HCT116 (cell line): ENCODE measurements at regions not wholly inside any gene's neighbourhood (a gene's known extent, or its start where the extent isn't known, plus 50 kb on each side); places are given as distances from the start of the nearest gene placed in this dataset.

Source experiments
- CEBPB ChIP-seq: IDR thresholded peaks from 2 replicates; pipeline ENCODE4 v1.6.1; 2012; ENCODE audit warnings: low read depth
- EZH2 ChIP-seq: fragments of 200-600 bp; sonication (generic); IDR thresholded peaks from 2 replicates; pipeline ENCODE4 v1.6.1; 2017; ENCODE audit warnings: antibody characterized with exemption, mixed run types
- EZH2phosphoT487 ChIP-seq: fragments of 200-600 bp; IDR thresholded peaks from 2 replicates; pipeline ENCODE4 v1.6.1; 2018; ENCODE audit warnings: antibody characterized with exemption, borderline replicate concordance
- POLR2A ChIP-seq: IDR thresholded peaks from 2 replicates; pipeline ENCODE4 v1.7.0; 2011; ENCODE audit warnings: borderline replicate concordance; ENCODE audit not compliant: insufficient read depth, insufficient read length; ENCODE audit errors: extremely low read depth
- POLR2AphosphoS5 ChIP-seq: IDR thresholded peaks from 2 replicates; pipeline ENCODE4 v1.6.1; 2011; ENCODE audit warnings: mild to moderate bottlenecking, low read depth, low read length, moderate library complexity
- SIN3A ChIP-seq: IDR thresholded peaks from 2 replicates; pipeline ENCODE4 v1.6.1; 2012; ENCODE audit warnings: low read depth
- TF ChIP-seq, protein P1 (sequence below), 3 experiments: fragments of 200-600 bp in 1 of 3; sonication (generic) in 1 of 3; IDR thresholded peaks in 2 of 3; conservative IDR thresholded peaks in 1 of 3; 2 replicates each; pipeline ENCODE4 v1.5.1; 2012 to 2017; ENCODE audit warnings: low read depth in 2 of 3, low read length in 2 of 3, antibody characterized with exemption in 1 of 3, borderline replicate concordance in 1 of 3, control low read depth in 1 of 3, mild to moderate bottlenecking in 1 of 3, mixed read lengths in 1 of 3, mixed run types in 1 of 3, moderate library complexity in 1 of 3; ENCODE audit not compliant: insufficient read depth in 1 of 3
- TF ChIP-seq, protein P2 (sequence below): IDR thresholded peaks from 2 replicates; pipeline ENCODE4 v1.6.1; 2012
- TF ChIP-seq, protein P3 (sequence below): IDR thresholded peaks from 2 replicates; pipeline ENCODE4 v1.6.1; 2011; ENCODE audit warnings: mild to moderate bottlenecking, low read length, moderate library complexity; ENCODE audit not compliant: insufficient replicate concordance; ENCODE audit errors: extremely low read depth

DNA sequence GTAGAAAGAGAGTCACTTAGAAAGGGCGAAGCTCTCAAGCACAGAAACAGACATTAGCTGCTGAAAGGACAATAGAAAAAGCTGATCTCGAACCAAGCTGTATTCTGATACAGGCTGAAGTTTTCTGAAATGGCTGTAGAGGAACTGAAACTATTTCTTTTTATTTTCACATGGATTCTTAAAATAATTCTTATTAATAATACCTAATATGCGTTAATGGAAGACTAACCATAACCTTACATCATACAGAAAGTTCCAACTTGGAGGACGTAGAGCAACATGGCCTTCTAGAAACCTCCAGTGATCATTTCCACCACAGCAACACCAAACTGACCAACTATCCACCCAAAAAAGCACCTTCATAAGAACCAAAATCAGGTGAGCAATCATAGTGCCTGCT is 52.8 kb upstream of the ACADM start:
- TF ChIP-seq, protein P1, sequence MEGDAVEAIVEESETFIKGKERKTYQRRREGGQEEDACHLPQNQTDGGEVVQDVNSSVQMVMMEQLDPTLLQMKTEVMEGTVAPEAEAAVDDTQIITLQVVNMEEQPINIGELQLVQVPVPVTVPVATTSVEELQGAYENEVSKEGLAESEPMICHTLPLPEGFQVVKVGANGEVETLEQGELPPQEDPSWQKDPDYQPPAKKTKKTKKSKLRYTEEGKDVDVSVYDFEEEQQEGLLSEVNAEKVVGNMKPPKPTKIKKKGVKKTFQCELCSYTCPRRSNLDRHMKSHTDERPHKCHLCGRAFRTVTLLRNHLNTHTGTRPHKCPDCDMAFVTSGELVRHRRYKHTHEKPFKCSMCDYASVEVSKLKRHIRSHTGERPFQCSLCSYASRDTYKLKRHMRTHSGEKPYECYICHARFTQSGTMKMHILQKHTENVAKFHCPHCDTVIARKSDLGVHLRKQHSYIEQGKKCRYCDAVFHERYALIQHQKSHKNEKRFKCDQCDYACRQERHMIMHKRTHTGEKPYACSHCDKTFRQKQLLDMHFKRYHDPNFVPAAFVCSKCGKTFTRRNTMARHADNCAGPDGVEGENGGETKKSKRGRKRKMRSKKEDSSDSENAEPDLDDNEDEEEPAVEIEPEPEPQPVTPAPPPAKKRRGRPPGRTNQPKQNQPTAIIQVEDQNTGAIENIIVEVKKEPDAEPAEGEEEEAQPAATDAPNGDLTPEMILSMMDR (IDR thresholded peaks at IDR 0.05 in 2 of 3, conservative IDR thresholded peaks at IDR 0.05 in 1 of 3; ENCODE audit: borderline replicate concordance in 1 of 3, insufficient read depth in 1 of 3, low read depth in 2 of 3, low read length in 2 of 3): no peak
- TF ChIP-seq SIN3A (no peak), POLR2A (no peak), EZH2phosphoT487 (no peak), CEBPB (no peak), EZH2 (no peak), POLR2AphosphoS5 (no peak)
- TF ChIP-seq, protein P2, sequence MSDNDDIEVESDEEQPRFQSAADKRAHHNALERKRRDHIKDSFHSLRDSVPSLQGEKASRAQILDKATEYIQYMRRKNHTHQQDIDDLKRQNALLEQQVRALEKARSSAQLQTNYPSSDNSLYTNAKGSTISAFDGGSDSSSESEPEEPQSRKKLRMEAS: no peak
- TF ChIP-seq, protein P3, sequence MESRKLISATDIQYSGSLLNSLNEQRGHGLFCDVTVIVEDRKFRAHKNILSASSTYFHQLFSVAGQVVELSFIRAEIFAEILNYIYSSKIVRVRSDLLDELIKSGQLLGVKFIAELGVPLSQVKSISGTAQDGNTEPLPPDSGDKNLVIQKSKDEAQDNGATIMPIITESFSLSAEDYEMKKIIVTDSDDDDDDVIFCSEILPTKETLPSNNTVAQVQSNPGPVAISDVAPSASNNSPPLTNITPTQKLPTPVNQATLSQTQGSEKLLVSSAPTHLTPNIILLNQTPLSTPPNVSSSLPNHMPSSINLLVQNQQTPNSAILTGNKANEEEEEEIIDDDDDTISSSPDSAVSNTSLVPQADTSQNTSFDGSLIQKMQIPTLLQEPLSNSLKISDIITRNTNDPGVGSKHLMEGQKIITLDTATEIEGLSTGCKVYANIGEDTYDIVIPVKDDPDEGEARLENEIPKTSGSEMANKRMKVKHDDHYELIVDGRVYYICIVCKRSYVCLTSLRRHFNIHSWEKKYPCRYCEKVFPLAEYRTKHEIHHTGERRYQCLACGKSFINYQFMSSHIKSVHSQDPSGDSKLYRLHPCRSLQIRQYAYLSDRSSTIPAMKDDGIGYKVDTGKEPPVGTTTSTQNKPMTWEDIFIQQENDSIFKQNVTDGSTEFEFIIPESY: no peak
